Smooth muscle cell (in vitro differentiated cells): ENCODE measurements at regions not wholly inside any gene's neighbourhood (a gene's known extent, or its start where the extent isn't known, plus 50 kb on each side); places are given as distances from the start of the nearest gene placed in this dataset.

Experiments used
- DNase-seq: peaks from one replicate; lab custom pipeline; 2025; ENCODE audit not compliant: unreplicated experiment; lab: John Stamatoyannopoulos, UW
- H2AFZ ChIP-seq: fragments of 200-600 bp; sonication (generic); 2 replicates; pipeline ENCODE4 v1.6.0; 2016; ENCODE audit warnings: antibody characterized with exemption, low read depth, mild to moderate bottlenecking
- H3F3A ChIP-seq: fragments of 200-600 bp; sonication (generic); 2 replicates; pipeline ENCODE4 v1.6.0; 2017; ENCODE audit warnings: antibody characterized with exemption, low read depth
- H3K27ac ChIP-seq: fragments of 200-600 bp; sonication (generic); 2 replicates; pipeline ENCODE4 v1.5.1; 2016; ENCODE audit warnings: low read depth, mild to moderate bottlenecking
- H3K27me3 ChIP-seq: fragments of 200-600 bp; sonication (generic); 2 replicates; pipeline ENCODE4 v1.6.1; 2016; ENCODE audit warnings: low read depth, mild to moderate bottlenecking
- H3K36me3 ChIP-seq: fragments of 200-600 bp; sonication (generic); 2 replicates; pipeline ENCODE4 v1.5.1; 2016; ENCODE audit warnings: low read depth
- H3K4me1 ChIP-seq: fragments of 200-600 bp; sonication (generic); 2 replicates; pipeline ENCODE4 v1.5.1; 2016; ENCODE audit warnings: low read depth
- H3K4me2 ChIP-seq: fragments of 200-600 bp; sonication (generic); 2 replicates; pipeline ENCODE4 v1.6.0; 2016; ENCODE audit warnings: mild to moderate bottlenecking
- H3K4me3 ChIP-seq: fragments of 200-600 bp; sonication (generic); 2 replicates; pipeline ENCODE4 v1.5.1; 2016; ENCODE audit warnings: mild to moderate bottlenecking
- H3K79me2 ChIP-seq: fragments of 200-600 bp; sonication (generic); 2 replicates; pipeline ENCODE4 v1.6.0; 2016; ENCODE audit warnings: low read depth, mild to moderate bottlenecking
- H3K9ac ChIP-seq: fragments of 200-600 bp; sonication (generic); 2 replicates; pipeline ENCODE4 v1.6.0; 2016; ENCODE audit warnings: low read depth
- H3K9me3 ChIP-seq: fragments of 200-600 bp; sonication (generic); replicated peaks from 2 replicates; pipeline ENCODE4 v1.5.1; 2016; ENCODE audit warnings: low read depth
- H4K20me1 ChIP-seq: fragments of 200-600 bp; sonication (generic); 2 replicates; pipeline ENCODE4 v1.6.0; 2016; ENCODE audit warnings: low read depth
- WGBS: methylation state at CpG from one replicate; pipeline ENCODE4 v1.1.7; 2016; ENCODE audit warnings: low lambda C conversion rate; 5-methylcytosine and 5-hydroxymethylcytosine counted together
- TF ChIP-seq, protein P1 (sequence below): fragments of 200-600 bp; sonication (generic); IDR thresholded peaks from 2 replicates; pipeline ENCODE4 v1.5.1; 2017; ENCODE audit warnings: borderline replicate concordance, mild to moderate bottlenecking, antibody characterized with exemption; ENCODE audit not compliant: insufficient read depth, poor library complexity, severe bottlenecking

GRCh38 chr2:60268032-60268431 lies 285.4 kb downstream of the BCL11A start:
- Histone ChIP-seq H3K9ac (no peak overlapping the region), H3K4me3 (no peak overlapping the region), H2AFZ (no peak overlapping the region), H3K27me3 (no peaks in the 10 kb centered on the region), H3K4me1 (no peaks in the 10 kb centered on the region), H3K36me3 (no peaks in the 10 kb centered on the region), H3K9me3 (no peaks in the 10 kb centered on the region), H3K27ac (no peak overlapping the region), H3K79me2 (no peaks in the 10 kb centered on the region), H3K4me2 (no peak overlapping the region), H4K20me1 (no peaks in the 10 kb centered on the region), H3F3A (no peaks in the 10 kb centered on the region)
- DNase-seq: no peak
- WGBS: 88% methylated on average over 4 of the region's 4 CpGs
- TF ChIP-seq, protein P1, sequence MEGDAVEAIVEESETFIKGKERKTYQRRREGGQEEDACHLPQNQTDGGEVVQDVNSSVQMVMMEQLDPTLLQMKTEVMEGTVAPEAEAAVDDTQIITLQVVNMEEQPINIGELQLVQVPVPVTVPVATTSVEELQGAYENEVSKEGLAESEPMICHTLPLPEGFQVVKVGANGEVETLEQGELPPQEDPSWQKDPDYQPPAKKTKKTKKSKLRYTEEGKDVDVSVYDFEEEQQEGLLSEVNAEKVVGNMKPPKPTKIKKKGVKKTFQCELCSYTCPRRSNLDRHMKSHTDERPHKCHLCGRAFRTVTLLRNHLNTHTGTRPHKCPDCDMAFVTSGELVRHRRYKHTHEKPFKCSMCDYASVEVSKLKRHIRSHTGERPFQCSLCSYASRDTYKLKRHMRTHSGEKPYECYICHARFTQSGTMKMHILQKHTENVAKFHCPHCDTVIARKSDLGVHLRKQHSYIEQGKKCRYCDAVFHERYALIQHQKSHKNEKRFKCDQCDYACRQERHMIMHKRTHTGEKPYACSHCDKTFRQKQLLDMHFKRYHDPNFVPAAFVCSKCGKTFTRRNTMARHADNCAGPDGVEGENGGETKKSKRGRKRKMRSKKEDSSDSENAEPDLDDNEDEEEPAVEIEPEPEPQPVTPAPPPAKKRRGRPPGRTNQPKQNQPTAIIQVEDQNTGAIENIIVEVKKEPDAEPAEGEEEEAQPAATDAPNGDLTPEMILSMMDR: no peak

- H3K4me1 ChIP-seq: no peaks in the 10 kb centered on the region
- no peaks in the 10 kb centered on the region for H4K20me1 ChIP-seq
- H3K79me2 ChIP-seq: no peaks in the 10 kb centered on the region
- H3K9ac ChIP-seq: no peak overlapping the region
- no peaks in the 10 kb centered on the region for H3K27me3 ChIP-seq
- H3K4me2 ChIP-seq: no peak overlapping the region
- no peaks in the 10 kb centered on the region for H3K9me3 ChIP-seq
- no peaks in the 10 kb centered on the region for H3F3A ChIP-seq
- no peak overlapping the region for H3K27ac ChIP-seq
- TF ChIP-seq, protein P1: no peak
- DNase-seq: no peak
- no peaks in the 10 kb centered on the region for H3K36me3 ChIP-seq
- no peak overlapping the region for H3K4me3 ChIP-seq
- no peak overlapping the region for H2AFZ ChIP-seq
- 95% methylated on average over 5 of the region's 5 CpGs for WGBS
These were observed 286.3 kb downstream of the BCL11A start for GRCh38 chr2:60267122-60267521.

DNA sequence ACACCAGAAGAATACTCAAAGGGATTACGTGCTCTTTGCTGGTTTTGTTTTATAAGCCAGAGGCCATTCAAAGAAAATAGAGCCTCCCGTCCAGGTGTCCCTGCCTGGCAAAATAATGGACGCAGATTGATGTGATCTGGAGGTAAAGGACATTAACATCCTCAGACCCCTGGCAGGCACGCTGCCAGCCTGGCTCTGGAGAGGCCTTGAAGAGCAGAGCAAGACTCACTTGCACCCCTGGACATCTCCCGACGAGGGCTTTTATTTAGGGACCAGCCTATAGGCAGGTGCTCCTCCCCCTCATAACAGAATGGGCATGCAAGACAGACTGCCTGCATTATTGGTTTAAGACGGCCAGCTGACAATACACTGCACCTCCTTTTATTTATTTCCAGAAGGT lies 291.3 kb downstream of the BCL11A start:
- Histone ChIP-seq H3K9ac (no peak overlapping the region), H3K4me3 (no peak overlapping the region), H3K4me2 (no peak overlapping the region), H3K27me3 (no peaks in the 10 kb centered on the region), H2AFZ (no peak overlapping the region), H3K36me3 (no peaks in the 10 kb centered on the region), H3K27ac (no peak overlapping the region), H4K20me1 (no peaks in the 10 kb centered on the region), H3K9me3 (no peaks in the 10 kb centered on the region), H3F3A (no peaks in the 10 kb centered on the region), H3K79me2 (no peaks in the 10 kb centered on the region), H3K4me1 (peaks cover 7% of the 10 kb centered on the region)
- WGBS: 91% methylated on average over 7 of the region's 7 CpGs
- DNase-seq: no peak
- TF ChIP-seq, protein P1: no peak

DNA sequence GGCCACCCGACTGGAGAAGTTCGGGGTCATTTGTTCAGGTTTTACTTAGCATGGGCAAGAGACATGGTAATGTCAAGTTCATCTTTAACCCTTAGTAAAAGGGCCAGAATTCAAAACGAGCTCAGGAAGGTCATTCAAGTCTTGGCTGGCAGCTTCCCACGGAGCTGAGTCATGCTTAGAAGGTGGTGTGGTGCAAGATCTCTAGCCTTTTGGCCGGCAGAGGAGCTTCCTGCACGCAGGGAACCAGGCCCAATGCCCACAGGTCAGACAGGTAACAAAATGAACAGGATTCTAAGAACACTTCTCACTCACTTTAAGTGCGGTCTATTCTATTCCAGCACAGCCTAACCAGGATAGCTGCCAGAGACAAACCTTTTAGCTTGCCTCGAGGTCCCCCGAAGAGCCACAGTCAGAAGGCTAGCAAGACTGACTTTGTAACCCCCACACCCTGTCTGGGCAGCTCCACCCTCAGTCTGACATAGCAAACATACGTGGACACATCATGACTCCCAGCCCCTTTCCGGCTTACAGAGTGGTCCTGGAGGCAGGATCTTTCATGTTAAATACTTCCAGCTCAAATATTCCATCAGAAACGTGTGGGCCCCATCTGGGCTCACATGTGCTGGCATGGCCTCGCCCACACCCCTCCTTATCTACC lies 292.7 kb downstream of the BCL11A start:
- no peaks in the 10 kb centered on the region for H3K79me2 ChIP-seq
- no peaks in the 10 kb centered on the region for H3F3A ChIP-seq
- no peak for DNase-seq
- WGBS: 67% methylated on average over 13 of the region's 13 CpGs
- no peaks in the 10 kb centered on the region for H3K36me3 ChIP-seq
- H2AFZ ChIP-seq: no peak overlapping the region
- peaks cover 7% of the 10 kb centered on the region for H3K4me1 ChIP-seq
- H3K9me3 ChIP-seq: no peaks in the 10 kb centered on the region
- no peak overlapping the region for H3K4me2 ChIP-seq
- H4K20me1 ChIP-seq: no peaks in the 10 kb centered on the region
- TF ChIP-seq, protein P1: no peak
- H3K4me3 ChIP-seq: no peak overlapping the region
- H3K27me3 ChIP-seq: no peaks in the 10 kb centered on the region
- no peak overlapping the region for H3K9ac ChIP-seq
- H3K27ac ChIP-seq: no peak overlapping the region
